ENCODE measurements at regions not wholly inside any gene's neighbourhood (a gene's known extent, or its start where the extent isn't known, plus 50 kb on each side); places are given as distances from the start of the nearest gene placed in this dataset.

DNA sequence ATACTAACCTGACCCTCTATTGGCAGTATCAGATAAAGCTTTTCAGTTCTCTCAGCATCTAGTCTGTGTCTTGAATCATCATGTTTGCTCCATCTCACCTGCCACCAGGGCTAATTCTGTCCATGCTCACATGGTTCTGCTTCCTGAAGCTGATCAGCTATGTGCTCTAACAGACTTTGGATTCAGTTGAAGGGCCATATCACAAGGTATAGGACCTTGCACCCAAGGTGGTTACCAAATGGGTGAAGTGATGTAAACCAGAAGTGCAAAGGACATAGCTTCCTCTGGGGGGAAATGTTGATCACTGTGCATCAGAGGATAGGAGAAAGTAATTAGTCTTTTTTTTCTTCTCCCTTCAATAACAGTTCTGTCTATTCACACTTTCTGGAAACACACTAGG is 417.0 kb upstream of the ANO5 start:
- no peaks in the 10 kb centered on the region for H3K36me3 ChIP-seq
- no peaks in the 10 kb centered on the region for H3K4me1 ChIP-seq
- TF ChIP-seq EP300 (IDR thresholded peaks at IDR 0.05) (no peak), POLR2A (IDR thresholded peaks at IDR 0.05) (no peak), POLR2AphosphoS5 (IDR thresholded peaks at IDR 0.05) (no peak)
- TF ChIP-seq, protein P1, sequence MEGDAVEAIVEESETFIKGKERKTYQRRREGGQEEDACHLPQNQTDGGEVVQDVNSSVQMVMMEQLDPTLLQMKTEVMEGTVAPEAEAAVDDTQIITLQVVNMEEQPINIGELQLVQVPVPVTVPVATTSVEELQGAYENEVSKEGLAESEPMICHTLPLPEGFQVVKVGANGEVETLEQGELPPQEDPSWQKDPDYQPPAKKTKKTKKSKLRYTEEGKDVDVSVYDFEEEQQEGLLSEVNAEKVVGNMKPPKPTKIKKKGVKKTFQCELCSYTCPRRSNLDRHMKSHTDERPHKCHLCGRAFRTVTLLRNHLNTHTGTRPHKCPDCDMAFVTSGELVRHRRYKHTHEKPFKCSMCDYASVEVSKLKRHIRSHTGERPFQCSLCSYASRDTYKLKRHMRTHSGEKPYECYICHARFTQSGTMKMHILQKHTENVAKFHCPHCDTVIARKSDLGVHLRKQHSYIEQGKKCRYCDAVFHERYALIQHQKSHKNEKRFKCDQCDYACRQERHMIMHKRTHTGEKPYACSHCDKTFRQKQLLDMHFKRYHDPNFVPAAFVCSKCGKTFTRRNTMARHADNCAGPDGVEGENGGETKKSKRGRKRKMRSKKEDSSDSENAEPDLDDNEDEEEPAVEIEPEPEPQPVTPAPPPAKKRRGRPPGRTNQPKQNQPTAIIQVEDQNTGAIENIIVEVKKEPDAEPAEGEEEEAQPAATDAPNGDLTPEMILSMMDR (IDR thresholded peaks at IDR 0.05), result no peak
- peaks cover 0 to 13% (median 6%) of the 10 kb centered on the region in 4 donors for H3K9me3 ChIP-seq
- no peak for DNase-seq
- intact Hi-C loops (cut with DNase I; ENCODE audit: low total_unique reads), result no loop called here
- H3K4me3 ChIP-seq, result no peak overlapping the region
- no peaks in the 10 kb centered on the region for H3K27me3 ChIP-seq
- no peak overlapping the region for H3K27ac ChIP-seq

DNA sequence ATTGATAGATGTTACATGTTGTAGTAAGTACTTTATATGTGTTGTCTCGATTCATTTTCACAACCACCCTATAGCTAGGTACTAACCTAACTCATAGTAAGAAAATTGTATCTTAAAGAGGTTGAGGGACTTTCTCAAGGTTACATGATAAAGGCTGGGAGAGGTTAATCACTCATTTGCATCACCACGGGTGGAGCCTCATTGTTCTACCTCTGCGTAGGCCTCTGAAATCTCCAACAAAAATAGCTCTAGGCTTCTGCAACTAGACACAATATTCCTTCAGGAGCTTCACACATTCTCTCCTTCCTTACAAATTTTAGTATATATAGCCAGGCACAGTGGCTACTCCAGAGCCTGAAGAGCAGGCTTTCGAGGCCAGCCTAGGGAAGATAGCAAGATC is 408.9 kb upstream of the ANO5 start:
- TF ChIP-seq POLR2AphosphoS5 (IDR thresholded peaks at IDR 0.05), result no peak
- TF ChIP-seq, protein P1 (IDR thresholded peaks at IDR 0.05), result no peak
- no peak for TF ChIP-seq POLR2A (IDR thresholded peaks at IDR 0.05)
- no peak for TF ChIP-seq EP300 (IDR thresholded peaks at IDR 0.05)
- no peak for DNase-seq
- no peaks in the 10 kb centered on the region for H3K9me3 ChIP-seq
- intact Hi-C loops (cut with DNase I; ENCODE audit: low total_unique reads), result no loop called here
- H3K4me3 ChIP-seq, result no peak overlapping the region
- no peaks in the 10 kb centered on the region for H3K36me3 ChIP-seq
- 66 to 76% (median 70%) methylated on average over 4 of the region's 4 CpGs for WGBS, 5 donors
- H3K27ac ChIP-seq, result no peak overlapping the region
- no peaks in the 10 kb centered on the region for H3K27me3 ChIP-seq
- no peaks in the 10 kb centered on the region for H3K4me1 ChIP-seq

DNA sequence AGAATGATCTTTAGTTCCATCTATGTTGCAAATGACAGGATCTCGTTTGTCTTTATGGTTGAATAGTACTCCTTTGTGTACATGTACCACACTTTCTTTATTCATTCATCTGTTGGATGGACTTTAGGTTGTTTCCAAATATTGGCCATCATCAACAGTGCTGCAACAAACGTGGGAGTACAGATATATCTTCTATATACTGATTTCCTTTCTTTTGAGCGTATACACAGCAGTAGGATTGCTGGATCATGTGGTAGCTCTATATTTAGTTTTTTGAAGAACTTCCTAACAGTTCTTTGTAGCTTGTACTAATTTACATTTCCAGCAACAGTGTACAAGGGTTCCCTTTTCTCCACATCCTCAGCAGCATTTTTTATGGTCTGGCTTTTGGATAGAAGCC is 407.5 kb upstream of the ANO5 start:
- H3K4me3 ChIP-seq, result no peak overlapping the region
- intact Hi-C loops (cut with DNase I; ENCODE audit: low total_unique reads), result no loop called here
- H3K36me3 ChIP-seq, result no peaks in the 10 kb centered on the region
- no peaks in the 10 kb centered on the region for H3K27me3 ChIP-seq
- DNase-seq, result no peak
- peaks cover 0 to 5% (median 2%) of the 10 kb centered on the region in 4 donors for H3K9me3 ChIP-seq
- no peaks in the 10 kb centered on the region for H3K4me1 ChIP-seq
- WGBS, 5 donors, result 33 to 69% (median 57%) methylated on average over 3 of the region's 3 CpGs
- no peak for TF ChIP-seq EP300 (IDR thresholded peaks at IDR 0.05)
- TF ChIP-seq POLR2A (IDR thresholded peaks at IDR 0.05), result no peak
- TF ChIP-seq, protein P1 (IDR thresholded peaks at IDR 0.05), result no peak
- no peak for TF ChIP-seq POLR2AphosphoS5 (IDR thresholded peaks at IDR 0.05)
- no peak overlapping the region for H3K27ac ChIP-seq

DNA sequence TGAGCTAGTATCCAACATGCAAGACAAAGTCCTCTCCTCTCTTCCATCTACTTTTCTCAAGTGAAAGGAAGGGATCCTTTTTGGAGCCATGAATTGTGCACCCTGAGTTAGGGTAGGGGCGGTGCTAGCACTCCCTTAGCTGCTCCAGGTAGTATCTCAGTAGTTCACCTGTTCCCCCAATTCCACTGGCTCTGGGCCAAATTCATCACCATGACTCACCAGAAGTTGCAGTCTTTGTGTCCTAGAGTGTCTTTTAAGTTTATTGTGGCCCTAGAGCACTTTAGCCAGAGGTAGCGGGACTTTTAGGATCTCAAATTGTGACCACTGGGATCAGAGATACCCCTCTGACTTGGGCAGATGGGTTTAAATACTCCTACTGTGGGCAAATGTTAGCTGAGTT is 398.6 kb upstream of the ANO5 start:
- no peak for DNase-seq
- no peak overlapping the region for H3K27ac ChIP-seq
- H3K4me1 ChIP-seq, result no peaks in the 10 kb centered on the region
- TF ChIP-seq EP300 (IDR thresholded peaks at IDR 0.05) (no peak), POLR2AphosphoS5 (IDR thresholded peaks at IDR 0.05) (no peak), POLR2A (IDR thresholded peaks at IDR 0.05) (no peak)
- TF ChIP-seq, protein P1 (IDR thresholded peaks at IDR 0.05), result no peak
- H3K4me3 ChIP-seq, result no peak overlapping the region
- WGBS, 5 donors, result 82 to 100% (median 84%) methylated on average over 2 of the region's 2 CpGs
- H3K36me3 ChIP-seq, result no peaks in the 10 kb centered on the region
- H3K27me3 ChIP-seq, result no peaks in the 10 kb centered on the region
- intact Hi-C loops (cut with DNase I; ENCODE audit: low total_unique reads), result no loop called here
- H3K9me3 ChIP-seq, result peaks cover 0 to 4% (median 1%) of the 10 kb centered on the region in 4 donors

Data from stomach (tissue), 8 donors.